COLO668 (cell line): ENCODE measurements at regions not wholly inside any gene's neighbourhood (a gene's known extent, or its start where the extent isn't known, plus 50 kb on each side); places are given as distances from the start of the nearest gene placed in this dataset.

Experiments used
- DNase-seq: peaks from one replicate; lab custom pipeline; 2025; ENCODE audit not compliant: unreplicated experiment; lab: John Stamatoyannopoulos, UW

GRCh38 chr5:171578829-171579491 lies 159.5 kb downstream of the FGF18 start:
- no peak for DNase-seq

DNA sequence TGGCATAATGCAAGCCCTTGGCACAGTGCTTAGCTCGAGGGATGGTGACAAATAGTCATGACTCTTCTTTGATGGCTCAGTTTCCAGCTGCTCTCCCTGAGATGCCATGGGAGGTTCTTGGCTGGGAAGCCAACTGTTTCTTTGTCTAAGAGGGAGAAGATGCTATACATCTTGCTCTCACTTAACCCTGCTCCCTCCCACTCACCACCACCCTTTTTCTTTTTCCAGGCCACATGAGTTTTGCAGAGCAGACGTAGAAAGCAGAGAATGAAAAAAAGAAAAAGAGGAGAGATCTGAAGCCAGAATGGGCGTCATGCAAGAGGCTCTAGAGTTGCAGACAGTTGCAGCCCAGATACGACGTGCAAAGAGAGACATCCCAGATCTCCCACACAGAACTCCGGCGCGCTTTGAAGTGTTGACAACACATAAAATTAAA lies 160.5 kb downstream of the FGF18 start:
- no peak for DNase-seq

DNA sequence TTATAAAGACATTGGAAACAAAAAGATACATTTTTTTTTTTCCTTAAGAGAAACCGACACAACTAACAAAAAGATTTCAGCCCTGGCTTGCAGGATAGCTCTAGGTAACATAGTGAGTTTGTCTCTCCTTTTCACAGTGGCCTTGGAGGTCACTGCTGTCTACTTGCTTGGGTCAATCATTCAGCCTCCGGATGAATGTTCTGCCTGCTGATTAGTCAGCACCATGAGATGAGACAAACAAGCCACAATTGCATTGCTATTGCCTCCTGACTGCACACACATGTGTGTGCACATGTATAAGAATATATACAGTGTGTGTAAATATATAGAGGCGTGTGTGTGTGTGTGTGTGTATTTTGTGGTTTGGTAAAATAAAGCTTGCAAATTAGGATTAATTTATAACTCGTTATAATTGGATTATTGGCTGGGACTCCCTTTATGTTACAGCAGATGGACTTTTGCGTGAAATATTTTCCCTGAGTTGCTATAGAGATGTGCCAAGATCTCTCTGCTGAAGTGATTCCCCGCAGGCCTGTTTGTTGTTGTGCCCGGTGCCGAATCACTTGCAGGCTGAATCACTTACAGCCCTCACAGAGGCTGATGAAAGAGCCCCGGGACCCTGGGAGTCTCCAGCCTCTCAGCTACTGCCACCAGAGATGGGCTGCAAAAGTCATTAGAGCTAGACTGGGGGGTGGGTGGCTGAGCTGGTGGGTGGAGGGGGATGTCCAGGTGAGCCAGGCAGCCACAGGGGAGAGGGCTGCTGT lies 161.2 kb downstream of the FGF18 start:
- DNase-seq, result no peak

- DNase-seq, result no peak
Measured at GRCh38 chr5:171581781-171582180, 162.3 kb downstream of the FGF18 start.

DNA sequence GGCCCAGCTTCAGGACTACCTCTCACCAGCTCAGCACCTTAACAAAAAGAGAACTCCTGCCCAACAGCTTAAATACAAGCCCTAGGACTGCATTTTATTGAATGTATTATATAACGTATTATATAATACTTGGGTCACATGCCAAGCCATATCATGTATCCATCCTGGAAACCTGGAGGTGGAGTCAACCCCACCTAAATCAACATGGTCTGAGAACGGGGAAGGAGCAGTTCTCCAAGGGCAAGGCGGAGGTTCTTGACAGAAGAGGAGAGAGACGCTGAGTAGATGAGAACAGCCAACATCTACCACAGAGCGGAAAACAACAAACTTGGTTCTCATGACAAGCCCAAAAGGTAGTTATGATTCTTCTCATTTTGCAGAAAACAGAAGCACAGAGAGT lies 163.4 kb downstream of the FGF18 start:
- no peak for DNase-seq

DNA sequence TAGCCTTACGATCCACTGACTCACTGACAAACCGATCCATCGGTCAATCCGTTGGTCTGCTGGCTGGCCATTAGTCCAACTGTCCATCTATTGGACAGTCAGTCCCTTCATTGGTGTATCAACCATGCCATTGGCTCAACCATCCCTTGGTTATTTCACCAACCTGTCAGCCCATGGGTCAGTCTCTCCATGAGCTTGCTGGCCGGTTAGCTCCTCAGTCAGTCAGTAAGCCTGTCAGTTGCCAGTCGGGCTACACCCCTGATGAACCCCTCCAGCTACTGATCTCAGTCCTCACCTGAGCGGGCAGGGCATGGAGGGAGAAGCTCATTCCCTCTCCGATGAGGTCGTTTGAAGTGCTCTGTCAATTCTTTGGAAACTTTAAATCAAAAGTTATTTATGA lies 166.5 kb downstream of the FGF18 start:
- no peak for DNase-seq

GRCh38 chr5:171586436-171586835 lies 167.0 kb downstream of the FGF18 start:
- no peak for DNase-seq

- no peak for DNase-seq
Measured at GRCh38 chr5:171588046-171588445, 168.6 kb downstream of the FGF18 start.

GRCh38 chr5:171588790-171589189 lies 169.3 kb downstream of the FGF18 start:
- DNase-seq, result no peak

- no peak for DNase-seq
Measured at GRCh38 chr5:171589461-171589860, 170.0 kb downstream of the FGF18 start.

GRCh38 chr5:171592076-171592475 lies 172.6 kb downstream of the FGF18 start:
- DNase-seq, result no peak

DNA sequence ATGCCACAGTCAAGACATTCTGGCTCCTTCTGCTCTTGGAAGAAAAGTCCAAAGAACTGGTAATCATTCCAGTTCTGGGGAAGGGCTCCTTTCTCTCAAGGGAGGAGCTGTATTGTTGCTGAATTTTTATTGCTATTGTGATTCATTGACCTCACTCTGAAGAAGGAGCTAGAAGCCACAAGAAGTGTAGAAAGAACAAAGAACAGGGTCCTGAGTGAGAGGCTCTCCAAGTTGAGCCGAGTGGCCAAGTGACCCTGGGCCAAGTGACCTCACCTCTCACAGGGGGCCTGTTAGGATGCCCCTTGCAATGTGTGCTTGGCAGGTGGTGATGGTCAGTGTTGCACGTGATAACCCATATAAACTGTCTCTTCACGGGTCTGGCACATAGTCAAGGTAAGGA lies 173.3 kb downstream of the FGF18 start:
- no peak for DNase-seq

GRCh38 chr5:171593401-171593800 lies 174.0 kb downstream of the FGF18 start:
- DNase-seq, result no peak

DNA sequence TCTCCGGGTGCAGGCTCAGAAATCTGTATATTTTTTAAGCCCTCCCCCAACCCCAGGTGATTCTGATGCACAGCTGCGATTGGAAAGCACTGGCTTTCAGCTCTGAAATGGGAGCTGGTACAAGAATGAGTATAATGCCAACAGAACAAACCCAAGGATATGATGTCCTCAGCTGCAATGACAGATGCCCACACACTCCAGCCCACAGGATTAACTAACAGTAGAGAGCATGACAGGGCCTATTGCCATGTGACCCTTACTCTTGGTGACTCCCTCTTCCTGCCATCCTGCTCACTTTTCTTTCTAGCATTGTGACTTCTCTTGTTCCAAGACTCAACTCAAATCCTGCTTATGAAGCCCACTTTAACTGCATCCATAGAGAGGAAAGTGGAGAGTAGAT lies 174.5 kb downstream of the FGF18 start:
- no peak for DNase-seq

DNA sequence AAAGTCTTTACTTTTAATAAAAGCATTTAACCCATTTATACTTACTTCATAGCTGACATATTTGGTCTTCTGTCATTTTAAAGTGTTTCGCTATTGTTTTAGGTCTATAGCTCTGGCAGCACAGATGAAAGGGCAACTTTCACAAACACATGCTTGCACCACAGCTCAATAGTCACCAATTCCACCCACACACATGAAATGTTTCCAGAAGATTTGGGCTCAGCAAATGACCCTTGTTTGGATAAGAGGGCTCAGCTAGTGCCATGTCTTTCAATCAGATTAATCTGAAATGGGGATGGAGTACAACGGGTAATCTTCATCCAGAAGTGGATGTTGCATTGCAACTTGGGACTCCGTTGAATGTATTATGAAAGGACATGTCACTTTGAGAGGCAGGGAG lies 176.0 kb downstream of the FGF18 start:
- DNase-seq, result no peak

- DNase-seq, result peak; percentile 14
Measured at GRCh38 chr5:171595801-171596231, 176.4 kb downstream of the FGF18 start.

- no peak for DNase-seq
Measured at GRCh38 chr5:171596391-171596878, 177.0 kb downstream of the FGF18 start.

DNA sequence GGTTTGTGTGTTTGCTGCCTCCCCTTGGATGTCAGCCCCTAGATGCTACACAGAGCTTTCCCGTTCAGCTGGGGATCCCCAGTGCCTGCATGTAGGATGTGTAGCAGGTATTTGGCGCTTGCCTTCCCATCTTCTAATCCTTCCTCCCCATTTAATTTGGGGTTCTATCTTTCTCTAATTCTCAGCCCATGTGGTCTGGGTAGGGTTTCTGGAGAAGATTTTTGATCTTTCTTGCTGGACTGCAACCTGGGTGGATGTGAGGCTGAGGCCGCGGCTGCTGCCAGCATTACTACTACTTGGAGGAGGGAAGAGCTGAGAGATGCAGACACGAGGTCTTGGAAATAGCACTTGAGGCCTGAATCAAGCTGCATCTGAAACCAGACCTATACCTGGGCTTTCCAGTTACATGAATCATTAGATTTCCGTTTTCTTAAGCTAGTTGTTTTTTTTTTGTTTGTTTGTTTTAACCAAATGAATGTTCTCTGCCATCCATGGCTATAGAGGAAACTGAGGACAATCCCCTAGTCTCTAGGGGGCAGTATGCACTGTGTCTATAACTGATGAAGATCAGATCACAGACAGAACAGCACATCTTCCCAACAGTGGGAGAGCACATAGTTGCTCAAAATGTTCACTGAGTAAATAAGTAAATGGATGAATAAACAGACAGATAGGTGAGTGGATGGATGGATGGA lies 178.6 kb downstream of the FGF18 start:
- DNase-seq, result no peak

- no peak for DNase-seq
Measured at GRCh38 chr5:171598641-171599152, 179.2 kb downstream of the FGF18 start.

GRCh38 chr5:171599411-171599810 lies 180.0 kb downstream of the FGF18 start:
- DNase-seq, result no peak

DNA sequence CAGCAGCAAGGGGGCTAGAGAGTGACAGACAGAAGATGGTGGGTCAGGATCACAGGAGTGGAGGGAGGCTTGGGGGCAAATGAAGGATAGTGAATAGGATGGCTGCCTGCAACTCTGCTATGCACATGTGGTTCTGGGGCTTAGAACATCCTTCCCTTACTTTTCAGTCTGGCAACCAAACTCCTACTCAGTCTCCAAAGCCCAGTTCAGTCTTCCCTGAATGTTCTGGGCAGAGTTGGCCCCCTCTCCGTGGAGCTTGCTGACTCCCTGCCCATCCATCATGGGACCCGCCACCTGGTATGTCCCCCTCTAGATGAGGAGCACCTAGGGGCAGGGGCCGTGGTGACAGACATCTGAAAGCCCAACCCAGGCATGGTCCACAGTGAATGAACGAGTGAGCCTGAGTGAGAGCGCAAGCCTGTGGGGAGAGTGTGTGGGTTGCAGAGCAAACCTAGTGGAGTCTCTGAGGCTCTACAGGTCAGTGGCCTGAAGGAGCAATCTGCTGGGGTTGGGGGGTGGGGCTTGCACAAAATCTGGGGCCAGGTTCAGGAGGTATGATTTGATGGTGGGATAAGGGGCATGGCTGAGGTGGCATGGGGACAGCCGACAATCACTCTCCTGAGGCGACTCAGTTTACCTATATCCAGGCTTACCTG lies 180.6 kb downstream of the FGF18 start:
- DNase-seq, result no peak
